ENCODE measurements at regions not wholly inside any gene's neighbourhood (a gene's known extent, or its start where the extent isn't known, plus 50 kb on each side); places are given as distances from the start of the nearest gene placed in this dataset.
"Not testable (repeated sequence)": the region's sequence is repeated elsewhere in the genome, so short reads cannot be mapped to it uniquely, and the experiment has no call there.

- no peaks in the 10 kb centered on the region for H3K27me3 ChIP-seq (ENCODE audit: control insufficient read depth, insufficient read depth, low read length)
- no peaks in the 10 kb centered on the region for H3K4me1 ChIP-seq (ENCODE audit: control insufficient read depth, insufficient read depth, low read length)
- H3K9me3 ChIP-seq (ENCODE audit: control insufficient read depth, insufficient read depth, low read length), result no peaks in the 10 kb centered on the region
- H3K9ac ChIP-seq (ENCODE audit: low read depth, low read length), result no peak overlapping the region
- H3K4me3 ChIP-seq (ENCODE audit: low read depth, low read length), result no peak overlapping the region
- H3K36me3 ChIP-seq (ENCODE audit: control insufficient read depth, insufficient read depth, low read length), result no peaks in the 10 kb centered on the region
Measured at GRCh38 chr3:27642796-27643195, 79.3 kb downstream of the EOMES start.

- Histone ChIP-seq H3K36me3 (ENCODE audit: control insufficient read depth, insufficient read depth, low read length) (no peaks in the 10 kb centered on the region), H3K9ac (ENCODE audit: low read depth, low read length) (no peak overlapping the region), H3K27me3 (ENCODE audit: control insufficient read depth, insufficient read depth, low read length) (no peaks in the 10 kb centered on the region), H3K4me1 (ENCODE audit: control insufficient read depth, insufficient read depth, low read length) (no peaks in the 10 kb centered on the region), H3K4me3 (ENCODE audit: low read depth, low read length) (no peak overlapping the region), H3K9me3 (ENCODE audit: control insufficient read depth, insufficient read depth, low read length) (no peaks in the 10 kb centered on the region)
Measured at GRCh38 chr3:27641888-27642601, 80.1 kb downstream of the EOMES start.

- no peaks in the 10 kb centered on the region for H3K36me3 ChIP-seq (ENCODE audit: control insufficient read depth, insufficient read depth, low read length)
- H3K4me3 ChIP-seq (ENCODE audit: low read depth, low read length), result no peak overlapping the region
- no peak overlapping the region for H3K9ac ChIP-seq (ENCODE audit: low read depth, low read length)
- H3K4me1 ChIP-seq (ENCODE audit: control insufficient read depth, insufficient read depth, low read length), result no peaks in the 10 kb centered on the region
- no peaks in the 10 kb centered on the region for H3K27me3 ChIP-seq (ENCODE audit: control insufficient read depth, insufficient read depth, low read length)
- no peaks in the 10 kb centered on the region for H3K9me3 ChIP-seq (ENCODE audit: control insufficient read depth, insufficient read depth, low read length)
Measured at GRCh38 chr3:27641271-27641800, 80.8 kb downstream of the EOMES start.

- Histone ChIP-seq H3K4me3 (ENCODE audit: low read depth, low read length) (no peak overlapping the region), H3K9me3 (ENCODE audit: control insufficient read depth, insufficient read depth, low read length) (no peaks in the 10 kb centered on the region), H3K36me3 (ENCODE audit: control insufficient read depth, insufficient read depth, low read length) (no peaks in the 10 kb centered on the region), H3K27me3 (ENCODE audit: control insufficient read depth, insufficient read depth, low read length) (no peaks in the 10 kb centered on the region), H3K4me1 (ENCODE audit: control insufficient read depth, insufficient read depth, low read length) (no peaks in the 10 kb centered on the region), H3K9ac (ENCODE audit: low read depth, low read length) (no peak overlapping the region)
Measured at GRCh38 chr3:27639271-27639670, 82.9 kb downstream of the EOMES start.

GRCh38 chr3:27638594-27638993, 83.5 kb downstream of the EOMES start:
- no peaks in the 10 kb centered on the region for H3K9me3 ChIP-seq (ENCODE audit: control insufficient read depth, insufficient read depth, low read length)
- no peaks in the 10 kb centered on the region for H3K27me3 ChIP-seq (ENCODE audit: control insufficient read depth, insufficient read depth, low read length)
- H3K9ac ChIP-seq (ENCODE audit: low read depth, low read length), result no peak overlapping the region
- no peaks in the 10 kb centered on the region for H3K36me3 ChIP-seq (ENCODE audit: control insufficient read depth, insufficient read depth, low read length)
- H3K4me3 ChIP-seq (ENCODE audit: low read depth, low read length), result no peak overlapping the region
- no peaks in the 10 kb centered on the region for H3K4me1 ChIP-seq (ENCODE audit: control insufficient read depth, insufficient read depth, low read length)

GRCh38 chr3:27637346-27637995, 84.7 kb downstream of the EOMES start:
- no peak overlapping the region for H3K4me3 ChIP-seq (ENCODE audit: low read depth, low read length)
- no peaks in the 10 kb centered on the region for H3K4me1 ChIP-seq (ENCODE audit: control insufficient read depth, insufficient read depth, low read length)
- H3K27me3 ChIP-seq (ENCODE audit: control insufficient read depth, insufficient read depth, low read length), result no peaks in the 10 kb centered on the region
- H3K9me3 ChIP-seq (ENCODE audit: control insufficient read depth, insufficient read depth, low read length), result no peaks in the 10 kb centered on the region
- no peaks in the 10 kb centered on the region for H3K36me3 ChIP-seq (ENCODE audit: control insufficient read depth, insufficient read depth, low read length)
- H3K9ac ChIP-seq (ENCODE audit: low read depth, low read length), result no peak overlapping the region

GRCh38 chr3:27635006-27635405, 87.1 kb downstream of the EOMES start:
- H3K9me3 ChIP-seq (ENCODE audit: control insufficient read depth, insufficient read depth, low read length); H3K27me3 ChIP-seq (ENCODE audit: control insufficient read depth, insufficient read depth, low read length); H3K4me3 ChIP-seq (ENCODE audit: low read depth, low read length); H3K36me3 ChIP-seq (ENCODE audit: control insufficient read depth, insufficient read depth, low read length); H3K9ac ChIP-seq (ENCODE audit: low read depth, low read length); H3K4me1 ChIP-seq (ENCODE audit: control insufficient read depth, insufficient read depth, low read length): not testable (repeated sequence)

- Histone ChIP-seq H3K27me3 (ENCODE audit: control insufficient read depth, insufficient read depth, low read length) (no peaks in the 10 kb centered on the region), H3K4me1 (ENCODE audit: control insufficient read depth, insufficient read depth, low read length) (no peaks in the 10 kb centered on the region)
Measured at GRCh38 chr3:27633224-27633545, 88.9 kb downstream of the EOMES start.

GRCh38 chr3:27632431-27633223, 89.5 kb downstream of the EOMES start:
- Histone ChIP-seq H3K4me3 (ENCODE audit: low read depth, low read length) (no peak overlapping the region), H3K4me1 (ENCODE audit: control insufficient read depth, insufficient read depth, low read length) (no peaks in the 10 kb centered on the region), H3K9ac (ENCODE audit: low read depth, low read length) (no peak overlapping the region), H3K27me3 (ENCODE audit: control insufficient read depth, insufficient read depth, low read length) (no peaks in the 10 kb centered on the region), H3K9me3 (ENCODE audit: control insufficient read depth, insufficient read depth, low read length) (no peaks in the 10 kb centered on the region), H3K36me3 (ENCODE audit: control insufficient read depth, insufficient read depth, low read length) (no peaks in the 10 kb centered on the region)

More at GRCh38 chr3:27633224-27633545, 88.9 kb downstream of the EOMES start:
- no peak overlapping the region for H3K9ac ChIP-seq (ENCODE audit: low read depth, low read length)
- no peaks in the 10 kb centered on the region for H3K36me3 ChIP-seq (ENCODE audit: control insufficient read depth, insufficient read depth, low read length)
- no peaks in the 10 kb centered on the region for H3K9me3 ChIP-seq (ENCODE audit: control insufficient read depth, insufficient read depth, low read length)
- H3K4me3 ChIP-seq (ENCODE audit: low read depth, low read length), result no peak overlapping the region

- Histone ChIP-seq H3K27me3 (ENCODE audit: control insufficient read depth, insufficient read depth, low read length) (no peaks in the 10 kb centered on the region), H3K9me3 (ENCODE audit: control insufficient read depth, insufficient read depth, low read length) (no peaks in the 10 kb centered on the region), H3K36me3 (ENCODE audit: control insufficient read depth, insufficient read depth, low read length) (no peaks in the 10 kb centered on the region), H3K4me1 (ENCODE audit: control insufficient read depth, insufficient read depth, low read length) (no peaks in the 10 kb centered on the region), H3K4me3 (ENCODE audit: low read depth, low read length) (no peak overlapping the region), H3K9ac (ENCODE audit: low read depth, low read length) (no peak overlapping the region)
Measured at GRCh38 chr3:27630885-27631284, 91.2 kb downstream of the EOMES start.

GRCh38 chr3:27629366-27629765, 92.8 kb downstream of the EOMES start:
- Histone ChIP-seq H3K36me3 (ENCODE audit: control insufficient read depth, insufficient read depth, low read length) (no peaks in the 10 kb centered on the region), H3K27me3 (ENCODE audit: control insufficient read depth, insufficient read depth, low read length) (no peaks in the 10 kb centered on the region), H3K9me3 (ENCODE audit: control insufficient read depth, insufficient read depth, low read length) (no peaks in the 10 kb centered on the region), H3K9ac (ENCODE audit: low read depth, low read length) (no peak overlapping the region), H3K4me1 (ENCODE audit: control insufficient read depth, insufficient read depth, low read length) (no peaks in the 10 kb centered on the region), H3K4me3 (ENCODE audit: low read depth, low read length) (no peak overlapping the region)
